Endothelial cell (in vitro differentiated cells): ENCODE measurements at regions not wholly inside any gene's neighbourhood (a gene's known extent, or its start where the extent isn't known, plus 50 kb on each side); places are given as distances from the start of the nearest gene placed in this dataset.

Experiments used
- DNase-seq: peaks from one replicate; pipeline ENCODE4 v3.0.0; 2021; ENCODE audit warnings: low spot score
- H3K27ac Mint-ChIP-seq: one replicate; pipeline ENCODE4 v1.8.0; 2021; ENCODE audit warnings: mixed read lengths, inconsistent platforms; ENCODE audit not compliant: unreplicated experiment
- H3K27me3 Mint-ChIP-seq: one replicate; pipeline ENCODE4 v1.8.0; 2021; ENCODE audit warnings: mild to moderate bottlenecking, moderate library complexity, mixed read lengths, inconsistent platforms; ENCODE audit not compliant: unreplicated experiment
- H3K36me3 Mint-ChIP-seq: one replicate; pipeline ENCODE4 v1.8.0; 2021; ENCODE audit warnings: mild to moderate bottlenecking, low read depth, mixed read lengths, inconsistent platforms; ENCODE audit not compliant: unreplicated experiment
- H3K4me1 Mint-ChIP-seq: one replicate; pipeline ENCODE4 v1.8.0; 2021; ENCODE audit warnings: mild to moderate bottlenecking, mixed read lengths, inconsistent platforms; ENCODE audit not compliant: unreplicated experiment
- H3K4me3 Mint-ChIP-seq: one replicate; pipeline ENCODE4 v1.8.0; 2021; ENCODE audit warnings: mild to moderate bottlenecking, mixed read lengths, inconsistent platforms; ENCODE audit not compliant: unreplicated experiment
- H3K9me3 Mint-ChIP-seq: one replicate; pipeline ENCODE4 v1.8.0; 2021; ENCODE audit warnings: mixed read lengths, inconsistent platforms; ENCODE audit not compliant: unreplicated experiment
- CTCF ChIP-seq: fragments of 200-600 bp; sonication (generic); IDR thresholded peaks from one replicate; pipeline ENCODE4 v1.5.0; 2021; ENCODE audit warnings: antibody characterized with exemption; ENCODE audit not compliant: unreplicated experiment

GRCh38 chr5:121304838-121305237, 546.8 kb upstream of the FTMT start:
- DNase-seq: no peak
- Mint-ChIP-seq H3K27ac (no peak overlapping the region), H3K9me3 (no peaks in the 10 kb centered on the region), H3K4me1 (no peaks in the 10 kb centered on the region), H3K4me3 (no peak overlapping the region), H3K27me3 (no peaks in the 10 kb centered on the region), H3K36me3 (no peaks in the 10 kb centered on the region)
- TF ChIP-seq CTCF: no peak

GRCh38 chr5:121313886-121314285, 537.8 kb upstream of the FTMT start:
- DNase-seq: no peak
- Mint-ChIP-seq H3K4me3 (no peak overlapping the region), H3K36me3 (no peaks in the 10 kb centered on the region), H3K4me1 (peaks cover 6% of the 10 kb centered on the region), H3K9me3 (no peaks in the 10 kb centered on the region), H3K27me3 (no peaks in the 10 kb centered on the region), H3K27ac (no peak overlapping the region)
- no peak for TF ChIP-seq CTCF

GRCh38 chr5:121315786-121316185, 535.9 kb upstream of the FTMT start:
- DNase-seq: no peak
- Mint-ChIP-seq H3K27me3 (no peaks in the 10 kb centered on the region), H3K9me3 (no peaks in the 10 kb centered on the region), H3K4me3 (no peak overlapping the region), H3K36me3 (no peaks in the 10 kb centered on the region), H3K27ac (no peak overlapping the region), H3K4me1 (peaks cover 6% of the 10 kb centered on the region)
- TF ChIP-seq CTCF: no peak

- Mint-ChIP-seq H3K4me3 (no peak overlapping the region), H3K27ac (no peak overlapping the region), H3K27me3 (no peaks in the 10 kb centered on the region), H3K9me3 (no peaks in the 10 kb centered on the region), H3K4me1 (peaks cover 6% of the 10 kb centered on the region), H3K36me3 (no peaks in the 10 kb centered on the region)
- no peak for TF ChIP-seq CTCF
- no peak for DNase-seq
Observed at GRCh38 chr5:121319292-121319691, 532.4 kb upstream of the FTMT start.

- H3K4me3 Mint-ChIP-seq: no peak overlapping the region
- H3K27me3 Mint-ChIP-seq: no peaks in the 10 kb centered on the region
- H3K4me1 Mint-ChIP-seq: no peaks in the 10 kb centered on the region
- no peak for TF ChIP-seq CTCF
- H3K9me3 Mint-ChIP-seq: no peaks in the 10 kb centered on the region
- no peak overlapping the region for H3K27ac Mint-ChIP-seq
- no peaks in the 10 kb centered on the region for H3K36me3 Mint-ChIP-seq
- no peak for DNase-seq
Observed at GRCh38 chr5:121325930-121326329, 525.8 kb upstream of the FTMT start.
